Lung (tissue), 12 donors: ENCODE measurements at regions not wholly inside any gene's neighbourhood (a gene's known extent, or its start where the extent isn't known, plus 50 kb on each side); places are given as distances from the start of the nearest gene placed in this dataset. TPM values are rescaled to one million over a fixed set of nuclear protein-coding genes. Genes with fewer than 3 reads are reported as not detected.
"Not testable (repeated sequence)": the region's sequence is repeated elsewhere in the genome, so short reads cannot be mapped to it uniquely, and the experiment has no call there.

Experiments
- ATAC-seq: fragments of 200-7000 bp; cut with Tn5 transposase; one replicate; pipeline ENCODE4 v1.9.1; 2020; ENCODE audit warnings: moderate number of reproducible peaks; ENCODE audit not compliant: insufficient read depth, low FRiP score
- DNase-seq, 3 donors: peaks; one replicate each; pipeline ENCODE4 v3.0.0-alpha.2; 2013 to 2017
- H3K27ac ChIP-seq, 2 donors: one replicate each; pipeline ENCODE4 v1.5.1; 2013; ENCODE audit warnings: mild to moderate bottlenecking in 2 of 2, moderate library complexity in 2 of 2, control low read depth in 1 of 2, inconsistent platforms in 1 of 2, low read depth in 1 of 2, low read length in 1 of 2
- H3K27me3 ChIP-seq, 3 donors: one replicate each; pipeline ENCODE4 v1.5.1; 2013; ENCODE audit warnings: low read length in 2 of 3; ENCODE audit not compliant: control insufficient read depth in 3 of 3, insufficient read depth in 3 of 3
- H3K36me3 ChIP-seq, 4 donors: one replicate each; pipeline ENCODE4 v1.5.1; 2013; ENCODE audit warnings: low read length in 4 of 4, mild to moderate bottlenecking in 1 of 4, moderate library complexity in 1 of 4; ENCODE audit not compliant: control insufficient read depth in 4 of 4, insufficient read depth in 4 of 4
- H3K4me1 ChIP-seq, 5 donors: one replicate each; pipeline ENCODE4 v1.5.1; 2013; ENCODE audit warnings: low read length in 5 of 5, mild to moderate bottlenecking in 2 of 5, moderate library complexity in 1 of 5; ENCODE audit not compliant: control insufficient read depth in 5 of 5, insufficient read depth in 5 of 5
- H3K4me3 ChIP-seq: one replicate; pipeline ENCODE4 v1.5.1; 2013; ENCODE audit warnings: mild to moderate bottlenecking, control low read depth, moderate library complexity
- H3K9ac ChIP-seq, 2 donors: one replicate each; pipeline ENCODE4 v1.5.1; 2013; ENCODE audit warnings: low read length in 2 of 2, control low read depth in 1 of 2; ENCODE audit not compliant: insufficient read depth in 1 of 2
- H3K9me3 ChIP-seq, 4 donors: one replicate each; pipeline ENCODE4 v1.5.1; 2013; ENCODE audit warnings: low read length in 3 of 4, mild to moderate bottlenecking in 1 of 4, moderate library complexity in 1 of 4; ENCODE audit not compliant: control insufficient read depth in 4 of 4, insufficient read depth in 3 of 4
- CTCF ChIP-seq: IDR thresholded peaks from 2 replicates; pipeline ENCODE4 v1.5.1; 2012; ENCODE audit warnings: mild to moderate bottlenecking; ENCODE audit errors: control extremely low read depth, extremely low read depth
- WGBS, 2 donors: extraction: QIAGEN DNeasy Blood & Tissue Kit; methylation state at CpG; one replicate each; pipeline ENCODE4 v1.1.7; 2013; 5-methylcytosine and 5-hydroxymethylcytosine counted together
- small RNA-seq: library from RNA; depleted of rRNA; stranded (forward); fragments of <200 nt; gene quantifications from one replicate; pipeline ENCODE3, GENCODE V24; 2014; ENCODE audit warnings: low replicate concordance
- donor health status: control.
- donor health status: control.
- donor health status: Bipolar disorder and iron deficiency.
- donor health status: healthy.
- donor health status: DM: yes; HTN: yes; CAD: no.

DNA sequence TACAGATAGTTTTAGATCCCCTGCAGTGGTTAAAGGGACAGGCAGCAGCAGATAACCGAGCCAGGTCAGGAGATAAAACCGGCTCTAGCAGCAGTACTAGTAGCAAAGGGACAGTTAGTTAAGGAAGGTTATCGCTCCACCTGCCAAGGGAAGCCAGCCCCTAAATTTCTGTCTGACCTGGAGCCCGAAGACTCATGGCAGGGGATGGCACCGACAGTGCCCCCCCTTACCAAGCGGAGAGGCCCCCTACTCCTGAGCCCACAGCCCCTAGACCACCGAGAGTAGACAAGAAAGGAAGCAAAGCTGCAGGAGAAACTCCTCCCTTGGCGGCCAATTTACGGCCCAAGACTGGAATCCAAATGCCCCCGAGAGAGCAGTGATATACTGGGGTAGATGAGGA lies 61.3 kb upstream of the MAGEC2 start:
- H3K4me3 ChIP-seq = no peak overlapping the region
- H3K36me3 ChIP-seq = no peaks in the 10 kb centered on the region
- 84 to 93% methylated on average over 8 to 10 of the region's 10 CpGs for WGBS, 2 donors
- H3K4me1 ChIP-seq = no peaks in the 10 kb centered on the region
- no peak overlapping the region for H3K27ac ChIP-seq
- DNase-seq (no peak), ATAC-seq (no peak)
- no peaks in the 10 kb centered on the region for H3K9me3 ChIP-seq
- no peak for TF ChIP-seq CTCF
- H3K9ac ChIP-seq = no peak overlapping the region
- no peaks in the 10 kb centered on the region for H3K27me3 ChIP-seq

DNA sequence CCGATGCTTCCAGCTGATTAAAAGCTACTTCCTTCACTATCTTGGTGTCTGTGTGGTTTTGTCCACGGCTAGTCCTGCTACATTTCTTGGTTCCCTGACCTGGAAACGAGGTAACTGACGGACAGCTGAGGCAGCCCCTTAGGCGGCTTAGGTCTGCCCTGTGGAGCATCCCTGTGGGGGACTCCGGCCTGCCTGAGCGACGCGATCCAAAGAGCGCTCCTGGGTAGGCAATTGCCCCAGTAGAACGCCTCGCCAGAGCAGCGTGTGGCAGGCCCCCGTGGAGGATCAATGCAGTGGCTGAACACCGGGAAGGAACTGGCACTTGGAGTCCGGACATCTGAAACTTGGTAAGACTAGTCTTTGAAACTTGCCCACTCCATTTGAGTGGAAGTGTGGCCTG lies 60.5 kb upstream of the MAGEC2 start:
- ATAC-seq, H3K27ac ChIP-seq, H3K27me3 ChIP-seq, H3K4me3 ChIP-seq, DNase-seq, H3K36me3 ChIP-seq, H3K9ac ChIP-seq, H3K9me3 ChIP-seq, H3K4me1 ChIP-seq: not testable (repeated sequence)
- 87 to 98% methylated on average over 16 of the region's 16 CpGs for WGBS, 2 donors

GRCh38 chrX:142256935-142257334 lies 51.8 kb upstream of the MAGEC2 start:
- no peaks in the 10 kb centered on the region for H3K9me3 ChIP-seq
- peaks cover 0 to 3% (median 2%) of the 10 kb centered on the region in 3 donors for H3K27me3 ChIP-seq
- H3K4me1 ChIP-seq = no peaks in the 10 kb centered on the region
- no peak overlapping the region for H3K4me3 ChIP-seq
- peak in 2 of 3 donors; percentile 15 to 22 for DNase-seq
- ATAC-seq = no peak
- no peak for TF ChIP-seq CTCF
- H3K27ac ChIP-seq = no peak overlapping the region
- WGBS, 2 donors = 69 to 84% methylated on average over 3 of the region's 3 CpGs
- H3K9ac ChIP-seq = no peak overlapping the region
- no peaks in the 10 kb centered on the region for H3K36me3 ChIP-seq

Small RNAs in the stretch of these regions (small RNA-seq; reads per million reads assigned to genes)
- not detected for gene RNA5SP516
